ENCODE measurements at regions not wholly inside any gene's neighbourhood (a gene's known extent, or its start where the extent isn't known, plus 50 kb on each side); places are given as distances from the start of the nearest gene placed in this dataset.

- 52% methylated on average over 5 of the region's 5 CpGs for WGBS
- no peak for TF ChIP-seq CTCF (IDR thresholded peaks at IDR 0.05; ENCODE audit: low read depth, low read length, missing input control)
- TF ChIP-seq HNF4A (conservative IDR thresholded peaks at IDR 0.05): no peak
- TF ChIP-seq RAD21 (IDR thresholded peaks at IDR 0.05): no peak
- TF ChIP-seq HNF4G (IDR thresholded peaks at IDR 0.05): no peak
- no peak for TF ChIP-seq TAF1 (conservative IDR thresholded peaks at IDR 0.05)
- TF ChIP-seq NR2F2 (IDR thresholded peaks at IDR 0.05): no peak
- TF ChIP-seq REST (IDR thresholded peaks at IDR 0.05): no peak
- Histone ChIP-seq H3K4me3 (ENCODE audit: low read depth in 1 of 3, low read length in 3 of 3) (no peak overlapping the region), H3K27ac (ENCODE audit: low read depth in 1 of 2, low read length in 2 of 2) (no peak overlapping the region), H3K9me3 (ENCODE audit: control insufficient read depth in 4 of 4, low read length in 3 of 4) (no peaks in the 10 kb centered on the region), H3K27me3 (ENCODE audit: control insufficient read depth in 4 of 4, insufficient read depth in 4 of 4, low read length in 3 of 4) (no peaks in the 10 kb centered on the region), H3K36me3 (ENCODE audit: control insufficient read depth in 4 of 4, insufficient read depth in 3 of 4, low read depth in 1 of 4, low read length in 3 of 4) (no peaks in the 10 kb centered on the region), H3K9ac (ENCODE audit: low read depth in 1 of 2, low read length in 2 of 2) (no peak overlapping the region), H3K4me1 (ENCODE audit: control insufficient read depth in 4 of 4, insufficient read depth in 4 of 4, low read length in 3 of 4) (no peaks in the 10 kb centered on the region)
- no peak for DNase-seq (ENCODE audit: low spot score)
Observed at GRCh38 chr3:73187328-73187727, 125.9 kb downstream of the EBLN2 start.

GRCh38 chr3:73188707-73189106, 127.2 kb downstream of the EBLN2 start:
- Histone ChIP-seq H3K4me1 (ENCODE audit: control insufficient read depth in 4 of 4, insufficient read depth in 4 of 4, low read length in 3 of 4) (no peaks in the 10 kb centered on the region), H3K9me3 (ENCODE audit: control insufficient read depth in 4 of 4, low read length in 3 of 4) (no peaks in the 10 kb centered on the region), H3K27me3 (ENCODE audit: control insufficient read depth in 4 of 4, insufficient read depth in 4 of 4, low read length in 3 of 4) (no peaks in the 10 kb centered on the region), H3K27ac (ENCODE audit: low read depth in 1 of 2, low read length in 2 of 2) (no peak overlapping the region), H3K9ac (ENCODE audit: low read depth in 1 of 2, low read length in 2 of 2) (no peak overlapping the region), H3K4me3 (ENCODE audit: low read depth in 1 of 3, low read length in 3 of 3) (no peak overlapping the region), H3K36me3 (ENCODE audit: control insufficient read depth in 4 of 4, insufficient read depth in 3 of 4, low read depth in 1 of 4, low read length in 3 of 4) (no peaks in the 10 kb centered on the region)
- no peak for DNase-seq (ENCODE audit: low spot score)
- TF ChIP-seq RAD21 (IDR thresholded peaks at IDR 0.05): no peak
- no peak for TF ChIP-seq HNF4A (conservative IDR thresholded peaks at IDR 0.05)
- no peak for TF ChIP-seq GABPA (IDR thresholded peaks at IDR 0.05 in 1 of 2, conservative IDR thresholded peaks at IDR 0.05 in 1 of 2)
- TF ChIP-seq RXRA (IDR thresholded peaks at IDR 0.05): no peak
- TF ChIP-seq FOXA1 (IDR thresholded peaks at IDR 0.05): no peak
- TF ChIP-seq CTCF (IDR thresholded peaks at IDR 0.05; ENCODE audit: low read depth, low read length, missing input control): no peak
- no peak for TF ChIP-seq ZBTB33 (IDR thresholded peaks at IDR 0.05)
- TF ChIP-seq FOXA2 (IDR thresholded peaks at IDR 0.05): no peak
- TF ChIP-seq HNF4G (IDR thresholded peaks at IDR 0.05): no peak
- TF ChIP-seq TAF1 (conservative IDR thresholded peaks at IDR 0.05): no peak
- TF ChIP-seq YY1 (IDR thresholded peaks at IDR 0.05): no peak
- no peak for TF ChIP-seq REST (IDR thresholded peaks at IDR 0.05)

Measured in liver (tissue), 8 donors.